ENCODE measurements at regions not wholly inside any gene's neighbourhood (a gene's known extent, or its start where the extent isn't known, plus 50 kb on each side); places are given as distances from the start of the nearest gene placed in this dataset.

- H3K27me3 Mint-ChIP-seq: peaks cover 55% of the 10 kb centered on the region
- DNase-seq (ENCODE audit: low spot score, unreplicated experiment): no peak
- H3K9me3 Mint-ChIP-seq (ENCODE audit: low read depth): no peaks in the 10 kb centered on the region
- TF ChIP-seq CTCF (IDR thresholded peaks at IDR 0.05; ENCODE audit: unreplicated experiment): no peak
- H3K27ac Mint-ChIP-seq: no peak overlapping the region
- no peak overlapping the region for H3K4me3 Mint-ChIP-seq (ENCODE audit: low read depth)
- H3K36me3 Mint-ChIP-seq (ENCODE audit: insufficient read depth): no peaks in the 10 kb centered on the region
- peaks cover 16% of the 10 kb centered on the region for H3K4me1 Mint-ChIP-seq (ENCODE audit: low read depth)
These were observed 241.6 kb upstream of the CADM1 start for GRCh38 chr11:115745610-115746512.

- H3K4me3 Mint-ChIP-seq (ENCODE audit: low read depth): no peak overlapping the region
- no peaks in the 10 kb centered on the region for H3K36me3 Mint-ChIP-seq (ENCODE audit: insufficient read depth)
- H3K27ac Mint-ChIP-seq: no peak overlapping the region
- H3K27me3 Mint-ChIP-seq: peaks cover 49% of the 10 kb centered on the region
- TF ChIP-seq CTCF (IDR thresholded peaks at IDR 0.05; ENCODE audit: unreplicated experiment): no peak
- no peaks in the 10 kb centered on the region for H3K9me3 Mint-ChIP-seq (ENCODE audit: low read depth)
- peaks cover 11% of the 10 kb centered on the region for H3K4me1 Mint-ChIP-seq (ENCODE audit: low read depth)
- DNase-seq (ENCODE audit: low spot score, unreplicated experiment): no peak
These were observed 240.9 kb upstream of the CADM1 start for GRCh38 chr11:115745066-115745465.

GRCh38 chr11:115743719-115744118 is 239.5 kb upstream of the CADM1 start:
- H3K36me3 Mint-ChIP-seq (ENCODE audit: insufficient read depth): no peaks in the 10 kb centered on the region
- peaks cover 43% of the 10 kb centered on the region for H3K27me3 Mint-ChIP-seq
- peaks cover 4% of the 10 kb centered on the region for H3K4me1 Mint-ChIP-seq (ENCODE audit: low read depth)
- H3K27ac Mint-ChIP-seq: no peak overlapping the region
- TF ChIP-seq CTCF (IDR thresholded peaks at IDR 0.05; ENCODE audit: unreplicated experiment): no peak
- H3K4me3 Mint-ChIP-seq (ENCODE audit: low read depth): no peak overlapping the region
- DNase-seq (ENCODE audit: low spot score, unreplicated experiment): no peak
- H3K9me3 Mint-ChIP-seq (ENCODE audit: low read depth): no peaks in the 10 kb centered on the region

- H3K4me1 Mint-ChIP-seq (ENCODE audit: low read depth): peaks cover 4% of the 10 kb centered on the region
- no peak overlapping the region for H3K27ac Mint-ChIP-seq
- no peak for TF ChIP-seq CTCF (IDR thresholded peaks at IDR 0.05; ENCODE audit: unreplicated experiment)
- peaks cover 37% of the 10 kb centered on the region for H3K27me3 Mint-ChIP-seq
- no peak for DNase-seq (ENCODE audit: low spot score, unreplicated experiment)
- H3K36me3 Mint-ChIP-seq (ENCODE audit: insufficient read depth): no peaks in the 10 kb centered on the region
- no peak overlapping the region for H3K4me3 Mint-ChIP-seq (ENCODE audit: low read depth)
- H3K9me3 Mint-ChIP-seq (ENCODE audit: low read depth): no peaks in the 10 kb centered on the region
These were observed 237.3 kb upstream of the CADM1 start for GRCh38 chr11:115741376-115742107.

- no peak for TF ChIP-seq CTCF (IDR thresholded peaks at IDR 0.05; ENCODE audit: unreplicated experiment)
- no peaks in the 10 kb centered on the region for H3K9me3 Mint-ChIP-seq (ENCODE audit: low read depth)
- H3K27ac Mint-ChIP-seq: no peak overlapping the region
- H3K4me1 Mint-ChIP-seq (ENCODE audit: low read depth): peaks cover 4% of the 10 kb centered on the region
- H3K4me3 Mint-ChIP-seq (ENCODE audit: low read depth): no peak overlapping the region
- no peak for DNase-seq (ENCODE audit: low spot score, unreplicated experiment)
- H3K27me3 Mint-ChIP-seq: peaks cover 34% of the 10 kb centered on the region
- no peaks in the 10 kb centered on the region for H3K36me3 Mint-ChIP-seq (ENCODE audit: insufficient read depth)
These were observed 236.1 kb upstream of the CADM1 start for GRCh38 chr11:115740324-115740723.

Measured in progenitor cell of endocrine pancreas (in vitro differentiated cells).